ES-I3 (cell line): ENCODE measurements at regions not wholly inside any gene's neighbourhood (a gene's known extent, or its start where the extent isn't known, plus 50 kb on each side); places are given as distances from the start of the nearest gene placed in this dataset.

Source experiments
- H3K36me3 ChIP-seq: 2 replicates; pipeline ENCODE4 v1.6.1; 2013; ENCODE audit warnings: mild to moderate bottlenecking, low read length, control low read depth, moderate library complexity; ENCODE audit not compliant: insufficient read depth
- H3K4me1 ChIP-seq: 2 replicates; pipeline ENCODE4 v1.6.1; 2013; ENCODE audit warnings: mild to moderate bottlenecking, control low read depth, low read length; ENCODE audit not compliant: insufficient read depth
- H3K9ac ChIP-seq: 2 replicates; pipeline ENCODE4 v1.6.1; 2013; ENCODE audit warnings: low read depth, mild to moderate bottlenecking, low read length, moderate library complexity
- H3K9me3 ChIP-seq: 2 replicates; pipeline ENCODE4 v1.6.1; 2013; ENCODE audit warnings: mild to moderate bottlenecking, low read length, moderate library complexity; ENCODE audit not compliant: control insufficient read depth, insufficient read depth

GRCh38 chr6:133033263-133033662 is 207.9 kb upstream of the EYA4 start:
- Histone ChIP-seq H3K36me3 (no peaks in the 10 kb centered on the region), H3K9me3 (no peaks in the 10 kb centered on the region), H3K9ac (no peak overlapping the region), H3K4me1 (no peaks in the 10 kb centered on the region)

- no peak overlapping the region for H3K9ac ChIP-seq
- no peaks in the 10 kb centered on the region for H3K4me1 ChIP-seq
- H3K36me3 ChIP-seq: no peaks in the 10 kb centered on the region
- no peaks in the 10 kb centered on the region for H3K9me3 ChIP-seq
Observed at GRCh38 chr6:133034509-133035206, 206.5 kb upstream of the EYA4 start.

- no peak overlapping the region for H3K9ac ChIP-seq
- no peaks in the 10 kb centered on the region for H3K4me1 ChIP-seq
Observed at GRCh38 chr6:133040094-133040802, 200.9 kb upstream of the EYA4 start.

GRCh38 chr6:133040803-133041419 is 200.2 kb upstream of the EYA4 start:
- Histone ChIP-seq H3K9ac (no peak overlapping the region), H3K36me3 (no peaks in the 10 kb centered on the region), H3K4me1 (no peaks in the 10 kb centered on the region), H3K9me3 (no peaks in the 10 kb centered on the region)

More at GRCh38 chr6:133040094-133040802, 200.9 kb upstream of the EYA4 start:
- Histone ChIP-seq H3K36me3 (no peaks in the 10 kb centered on the region), H3K9me3 (no peaks in the 10 kb centered on the region)

- H3K9ac ChIP-seq: no peak overlapping the region
- H3K36me3 ChIP-seq: no peaks in the 10 kb centered on the region
- H3K9me3 ChIP-seq: no peaks in the 10 kb centered on the region
- H3K4me1 ChIP-seq: no peaks in the 10 kb centered on the region
Observed at GRCh38 chr6:133042550-133043120, 198.5 kb upstream of the EYA4 start.

- H3K36me3 ChIP-seq: no peaks in the 10 kb centered on the region
- no peak overlapping the region for H3K9ac ChIP-seq
- H3K9me3 ChIP-seq: no peaks in the 10 kb centered on the region
- H3K4me1 ChIP-seq: peaks cover 4% of the 10 kb centered on the region; the same call in 1 of the 2 replicates
Observed at GRCh38 chr6:133046576-133046975, 194.6 kb upstream of the EYA4 start.

- H3K36me3 ChIP-seq: no peaks in the 10 kb centered on the region
- no peaks in the 10 kb centered on the region for H3K9me3 ChIP-seq
- H3K9ac ChIP-seq: no peak overlapping the region
- H3K4me1 ChIP-seq: peaks cover 4% of the 10 kb centered on the region; the same call in 1 of the 2 replicates
Observed at GRCh38 chr6:133047065-133047665, 194.0 kb upstream of the EYA4 start.

GRCh38 chr6:133047706-133048105 is 193.5 kb upstream of the EYA4 start:
- no peaks in the 10 kb centered on the region for H3K9me3 ChIP-seq
- no peaks in the 10 kb centered on the region for H3K36me3 ChIP-seq
- H3K9ac ChIP-seq: no peak overlapping the region
- H3K4me1 ChIP-seq: peaks cover 4% of the 10 kb centered on the region; the same call in 1 of the 2 replicates

GRCh38 chr6:133051240-133051639 is 189.9 kb upstream of the EYA4 start:
- Histone ChIP-seq H3K9ac (no peak overlapping the region), H3K4me1 (peaks cover 13% of the 10 kb centered on the region), H3K9me3 (no peaks in the 10 kb centered on the region), H3K36me3 (no peaks in the 10 kb centered on the region)

GRCh38 chr6:133052465-133052864 is 188.7 kb upstream of the EYA4 start:
- Histone ChIP-seq H3K9ac (no peak overlapping the region), H3K4me1 (peaks cover 13% of the 10 kb centered on the region), H3K9me3 (no peaks in the 10 kb centered on the region), H3K36me3 (no peaks in the 10 kb centered on the region)

GRCh38 chr6:133055441-133055966 is 185.7 kb upstream of the EYA4 start:
- no peaks in the 10 kb centered on the region for H3K36me3 ChIP-seq
- H3K9me3 ChIP-seq: no peaks in the 10 kb centered on the region
- no peak overlapping the region for H3K9ac ChIP-seq
- H3K4me1 ChIP-seq: peaks cover 9% of the 10 kb centered on the region

- H3K9ac ChIP-seq: no peak overlapping the region
- no peaks in the 10 kb centered on the region for H3K36me3 ChIP-seq
- H3K9me3 ChIP-seq: no peaks in the 10 kb centered on the region
- peaks cover 9% of the 10 kb centered on the region for H3K4me1 ChIP-seq
Observed at GRCh38 chr6:133057352-133057751, 183.8 kb upstream of the EYA4 start.

- no peaks in the 10 kb centered on the region for H3K9me3 ChIP-seq
- H3K36me3 ChIP-seq: no peaks in the 10 kb centered on the region
- no peaks in the 10 kb centered on the region for H3K4me1 ChIP-seq
- no peak overlapping the region for H3K9ac ChIP-seq
Observed at GRCh38 chr6:133062077-133062476, 179.1 kb upstream of the EYA4 start.

- H3K36me3 ChIP-seq: no peaks in the 10 kb centered on the region
- no peak overlapping the region for H3K9ac ChIP-seq
- no peaks in the 10 kb centered on the region for H3K9me3 ChIP-seq
- no peaks in the 10 kb centered on the region for H3K4me1 ChIP-seq
Observed at GRCh38 chr6:133062696-133063306, 178.4 kb upstream of the EYA4 start.
